ENCODE measurements at regions not wholly inside any gene's neighbourhood (a gene's known extent, or its start where the extent isn't known, plus 50 kb on each side); places are given as distances from the start of the nearest gene placed in this dataset.

DNA sequence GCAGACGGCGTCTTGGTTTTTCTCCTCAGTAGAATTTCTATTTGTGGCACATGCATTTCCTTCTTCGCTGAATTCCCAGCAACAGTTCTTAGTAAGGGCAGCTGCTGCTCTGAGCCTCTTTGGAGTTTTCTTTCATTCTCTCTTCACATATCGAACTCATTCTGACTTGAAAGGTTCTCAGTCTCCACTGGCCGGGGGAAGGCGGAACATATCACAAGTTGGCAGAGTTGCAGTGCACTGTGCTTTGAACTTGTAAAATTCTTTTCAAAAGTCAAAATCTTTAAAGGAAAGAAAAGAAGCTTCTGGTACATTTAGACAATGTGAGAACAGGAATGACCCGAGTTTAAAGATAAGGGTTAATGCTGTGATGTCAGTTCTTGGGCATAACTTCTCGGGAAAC is 286.1 kb upstream of the MAP3K7 start:
- TF ChIP-seq, protein P1, sequence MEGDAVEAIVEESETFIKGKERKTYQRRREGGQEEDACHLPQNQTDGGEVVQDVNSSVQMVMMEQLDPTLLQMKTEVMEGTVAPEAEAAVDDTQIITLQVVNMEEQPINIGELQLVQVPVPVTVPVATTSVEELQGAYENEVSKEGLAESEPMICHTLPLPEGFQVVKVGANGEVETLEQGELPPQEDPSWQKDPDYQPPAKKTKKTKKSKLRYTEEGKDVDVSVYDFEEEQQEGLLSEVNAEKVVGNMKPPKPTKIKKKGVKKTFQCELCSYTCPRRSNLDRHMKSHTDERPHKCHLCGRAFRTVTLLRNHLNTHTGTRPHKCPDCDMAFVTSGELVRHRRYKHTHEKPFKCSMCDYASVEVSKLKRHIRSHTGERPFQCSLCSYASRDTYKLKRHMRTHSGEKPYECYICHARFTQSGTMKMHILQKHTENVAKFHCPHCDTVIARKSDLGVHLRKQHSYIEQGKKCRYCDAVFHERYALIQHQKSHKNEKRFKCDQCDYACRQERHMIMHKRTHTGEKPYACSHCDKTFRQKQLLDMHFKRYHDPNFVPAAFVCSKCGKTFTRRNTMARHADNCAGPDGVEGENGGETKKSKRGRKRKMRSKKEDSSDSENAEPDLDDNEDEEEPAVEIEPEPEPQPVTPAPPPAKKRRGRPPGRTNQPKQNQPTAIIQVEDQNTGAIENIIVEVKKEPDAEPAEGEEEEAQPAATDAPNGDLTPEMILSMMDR (IDR thresholded peaks at IDR 0.05; ENCODE audit: poor library complexity): no peak
- no peak for TF ChIP-seq EZH2 (IDR thresholded peaks at IDR 0.05; ENCODE audit: borderline replicate concordance)

Data from hepatocyte (in vitro differentiated cells).